ENCODE measurements at regions not wholly inside any gene's neighbourhood (a gene's known extent, or its start where the extent isn't known, plus 50 kb on each side); places are given as distances from the start of the nearest gene placed in this dataset.

DNA sequence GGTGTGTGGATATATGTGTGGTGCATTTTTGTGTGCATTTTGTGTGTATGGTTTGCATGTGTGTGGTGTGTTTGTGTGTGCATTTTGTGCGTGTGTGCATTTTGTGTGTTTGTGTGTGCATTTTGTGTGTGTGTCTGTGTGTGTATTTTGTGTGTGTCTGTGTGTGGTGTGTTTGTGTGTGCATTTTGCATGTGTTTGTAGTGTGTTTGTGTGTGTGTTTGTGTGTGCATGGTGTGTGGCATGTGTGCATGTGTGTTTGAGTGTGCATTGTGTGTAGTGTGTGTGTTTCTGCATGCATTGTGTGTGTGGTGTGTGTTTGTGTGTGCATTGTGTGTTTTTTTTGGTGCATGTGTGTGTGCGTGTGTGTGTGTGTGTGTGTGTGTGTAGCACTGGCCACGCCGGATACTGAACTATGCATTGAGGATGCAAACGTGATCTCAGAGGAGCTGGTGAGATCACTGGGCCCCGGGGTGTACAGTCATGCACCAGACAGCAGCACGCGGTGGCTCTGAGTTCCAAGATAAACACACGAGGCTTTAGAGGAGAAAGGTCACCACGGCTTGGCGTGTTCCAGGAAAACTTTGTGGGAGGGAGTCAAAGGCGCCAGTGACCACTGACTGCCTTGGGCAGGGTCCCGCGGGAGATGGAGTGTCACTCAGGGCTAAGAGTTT lies 106.6 kb upstream of the SHH start:
- Histone ChIP-seq H3K27me3 (ENCODE audit: control insufficient read depth in 1 of 2, insufficient read depth in 2 of 2, low read length in 2 of 2) (no peaks in the 10 kb centered on the region), H3K27ac (ENCODE audit: low read depth in 1 of 2, low read length in 2 of 2) (no peak overlapping the region), H3K4me1 (ENCODE audit: insufficient read depth, low read length) (no peaks in the 10 kb centered on the region), H3K9me3 (ENCODE audit: control insufficient read depth in 1 of 2, insufficient read depth in 1 of 2, low read length in 2 of 2) (peaks cover 0 to 16% of the 10 kb centered on the region in 2 experiments), H3K4me3 (ENCODE audit: low read length) (no peak overlapping the region), H3K36me3 (ENCODE audit: insufficient read depth, low read length) (no peaks in the 10 kb centered on the region)
- ChIA-PET POLR2A (no interaction called here), CTCF (no interaction called here)
- no peak overlapping the region for H3K4me3 Mint-ChIP-seq
- no peaks in the 10 kb centered on the region for H3K27me3 Mint-ChIP-seq
- H3K4me1 Mint-ChIP-seq (ENCODE audit: low read depth) = no peaks in the 10 kb centered on the region
- intact Hi-C loops (cut with DNase I, micrococcal nuclease) = no loop called here
- H3K27ac Mint-ChIP-seq = no peak overlapping the region
- TF ChIP-seq, protein P1, sequence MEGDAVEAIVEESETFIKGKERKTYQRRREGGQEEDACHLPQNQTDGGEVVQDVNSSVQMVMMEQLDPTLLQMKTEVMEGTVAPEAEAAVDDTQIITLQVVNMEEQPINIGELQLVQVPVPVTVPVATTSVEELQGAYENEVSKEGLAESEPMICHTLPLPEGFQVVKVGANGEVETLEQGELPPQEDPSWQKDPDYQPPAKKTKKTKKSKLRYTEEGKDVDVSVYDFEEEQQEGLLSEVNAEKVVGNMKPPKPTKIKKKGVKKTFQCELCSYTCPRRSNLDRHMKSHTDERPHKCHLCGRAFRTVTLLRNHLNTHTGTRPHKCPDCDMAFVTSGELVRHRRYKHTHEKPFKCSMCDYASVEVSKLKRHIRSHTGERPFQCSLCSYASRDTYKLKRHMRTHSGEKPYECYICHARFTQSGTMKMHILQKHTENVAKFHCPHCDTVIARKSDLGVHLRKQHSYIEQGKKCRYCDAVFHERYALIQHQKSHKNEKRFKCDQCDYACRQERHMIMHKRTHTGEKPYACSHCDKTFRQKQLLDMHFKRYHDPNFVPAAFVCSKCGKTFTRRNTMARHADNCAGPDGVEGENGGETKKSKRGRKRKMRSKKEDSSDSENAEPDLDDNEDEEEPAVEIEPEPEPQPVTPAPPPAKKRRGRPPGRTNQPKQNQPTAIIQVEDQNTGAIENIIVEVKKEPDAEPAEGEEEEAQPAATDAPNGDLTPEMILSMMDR (IDR thresholded peaks at IDR 0.05) = no peak
- no peaks in the 10 kb centered on the region for H3K9me3 Mint-ChIP-seq
- ATAC-seq (ENCODE audit: poor library complexity) = no peak
- peak in 1 of 14 experiments; percentile 15 for DNase-seq
- no peaks in the 10 kb centered on the region for H3K36me3 Mint-ChIP-seq (ENCODE audit: low read depth)

GRCh38 chr7:155917836-155918430 lies 105.7 kb upstream of the SHH start:
- no peak for ATAC-seq (ENCODE audit: poor library complexity)
- Histone ChIP-seq H3K36me3 (ENCODE audit: insufficient read depth, low read length) (no peaks in the 10 kb centered on the region), H3K27ac (ENCODE audit: low read depth in 1 of 2, low read length in 2 of 2) (no peak overlapping the region), H3K9me3 (ENCODE audit: control insufficient read depth in 1 of 2, insufficient read depth in 1 of 2, low read length in 2 of 2) (peaks cover 0 to 24% of the 10 kb centered on the region in 2 experiments), H3K27me3 (ENCODE audit: control insufficient read depth in 1 of 2, insufficient read depth in 2 of 2, low read length in 2 of 2) (no peaks in the 10 kb centered on the region), H3K4me1 (ENCODE audit: insufficient read depth, low read length) (no peaks in the 10 kb centered on the region), H3K4me3 (ENCODE audit: low read length) (no peak overlapping the region)
- Mint-ChIP-seq H3K4me1 (ENCODE audit: low read depth) (no peaks in the 10 kb centered on the region), H3K27me3 (no peaks in the 10 kb centered on the region), H3K4me3 (no peak overlapping the region), H3K36me3 (ENCODE audit: low read depth) (no peaks in the 10 kb centered on the region), H3K27ac (no peak overlapping the region), H3K9me3 (peaks cover 2% of the 10 kb centered on the region)
- intact Hi-C loops (cut with DNase I, micrococcal nuclease) = no loop called here
- TF ChIP-seq, protein P1 (IDR thresholded peaks at IDR 0.05) = no peak
- DNase-seq = peak in 1 of 14 experiments; percentile 5
- POLR2A ChIA-PET = no interaction called here
- CTCF ChIA-PET = no interaction called here

- ChIA-PET POLR2A (no interaction called here), CTCF (no interaction called here)
- no peaks in the 10 kb centered on the region for H3K4me1 ChIP-seq (ENCODE audit: insufficient read depth, low read length)
- Mint-ChIP-seq H3K27ac (no peak overlapping the region), H3K27me3 (no peaks in the 10 kb centered on the region), H3K4me1 (ENCODE audit: low read depth) (no peaks in the 10 kb centered on the region), H3K4me3 (no peak overlapping the region), H3K36me3 (ENCODE audit: low read depth) (no peaks in the 10 kb centered on the region), H3K9me3 (peaks cover 2% of the 10 kb centered on the region)
- no peaks in the 10 kb centered on the region for H3K27me3 ChIP-seq (ENCODE audit: control insufficient read depth in 1 of 2, insufficient read depth in 2 of 2, low read length in 2 of 2)
- no peaks in the 10 kb centered on the region for H3K36me3 ChIP-seq (ENCODE audit: insufficient read depth, low read length)
- no peak for ATAC-seq (ENCODE audit: poor library complexity)
- no peak overlapping the region for H3K4me3 ChIP-seq (ENCODE audit: low read length)
- intact Hi-C loops (cut with DNase I, micrococcal nuclease) = no loop called here
- H3K27ac ChIP-seq (ENCODE audit: low read depth in 1 of 2, low read length in 2 of 2) = no peak overlapping the region
- TF ChIP-seq, protein P1 (IDR thresholded peaks at IDR 0.05) = no peak
- peak in 1 of 14 experiments; percentile 6 for DNase-seq
- H3K9me3 ChIP-seq (ENCODE audit: control insufficient read depth in 1 of 2, insufficient read depth in 1 of 2, low read length in 2 of 2) = peaks cover 0 to 27% of the 10 kb centered on the region in 2 experiments
These were observed 104.8 kb upstream of the SHH start for GRCh38 chr7:155916926-155917655.

All from CD4-positive, alpha-beta T cell (primary cell).